ENCODE measurements at regions not wholly inside any gene's neighbourhood (a gene's known extent, or its start where the extent isn't known, plus 50 kb on each side); places are given as distances from the start of the nearest gene placed in this dataset.

GRCh38 chr10:106310596-106310995, 853.9 kb downstream of the SORCS1 start:
- Histone ChIP-seq H3K4me3 (ENCODE audit: low read length) (no peak overlapping the region), H3K27me3 (ENCODE audit: control insufficient read depth, insufficient read depth, low read length) (no peaks in the 10 kb centered on the region), H3K27ac (ENCODE audit: low read length) (no peak overlapping the region), H3K36me3 (ENCODE audit: control insufficient read depth, insufficient read depth, low read length) (no peaks in the 10 kb centered on the region), H3K9me3 (ENCODE audit: control insufficient read depth, insufficient read depth, low read length) (no peaks in the 10 kb centered on the region), H3K4me1 (ENCODE audit: control insufficient read depth, insufficient read depth, low read length) (no peaks in the 10 kb centered on the region)
- DNase-seq (ENCODE audit: low read depth, low spot score): peak; percentile 33
- WGBS (ENCODE audit: insufficient coverage, insufficient read length): no CpG with 5 or more reads among the region's 2 CpGs

GRCh38 chr10:106309376-106309775, 855.1 kb downstream of the SORCS1 start:
- no peaks in the 10 kb centered on the region for H3K4me1 ChIP-seq (ENCODE audit: control insufficient read depth, insufficient read depth, low read length)
- no peaks in the 10 kb centered on the region for H3K36me3 ChIP-seq (ENCODE audit: control insufficient read depth, insufficient read depth, low read length)
- no CpG with 5 or more reads among the region's 2 CpGs for WGBS (ENCODE audit: insufficient coverage, insufficient read length)
- H3K27ac ChIP-seq (ENCODE audit: low read length): no peak overlapping the region
- no peak overlapping the region for H3K4me3 ChIP-seq (ENCODE audit: low read length)
- H3K9me3 ChIP-seq (ENCODE audit: control insufficient read depth, insufficient read depth, low read length): no peaks in the 10 kb centered on the region
- no peak for DNase-seq (ENCODE audit: low read depth, low spot score)
- H3K27me3 ChIP-seq (ENCODE audit: control insufficient read depth, insufficient read depth, low read length): no peaks in the 10 kb centered on the region

GRCh38 chr10:106308284-106308683, 856.2 kb downstream of the SORCS1 start:
- no CpG with 5 or more reads among the region's 2 CpGs for WGBS (ENCODE audit: insufficient coverage, insufficient read length)
- Histone ChIP-seq H3K27me3 (ENCODE audit: control insufficient read depth, insufficient read depth, low read length) (no peaks in the 10 kb centered on the region), H3K27ac (ENCODE audit: low read length) (no peak overlapping the region), H3K4me1 (ENCODE audit: control insufficient read depth, insufficient read depth, low read length) (no peaks in the 10 kb centered on the region), H3K4me3 (ENCODE audit: low read length) (no peak overlapping the region), H3K36me3 (ENCODE audit: control insufficient read depth, insufficient read depth, low read length) (no peaks in the 10 kb centered on the region), H3K9me3 (ENCODE audit: control insufficient read depth, insufficient read depth, low read length) (no peaks in the 10 kb centered on the region)
- DNase-seq (ENCODE audit: low read depth, low spot score): no peak

- Histone ChIP-seq H3K4me3 (ENCODE audit: low read length) (no peak overlapping the region), H3K27ac (ENCODE audit: low read length) (no peak overlapping the region), H3K27me3 (ENCODE audit: control insufficient read depth, insufficient read depth, low read length) (no peaks in the 10 kb centered on the region), H3K36me3 (ENCODE audit: control insufficient read depth, insufficient read depth, low read length) (no peaks in the 10 kb centered on the region), H3K9me3 (ENCODE audit: control insufficient read depth, insufficient read depth, low read length) (no peaks in the 10 kb centered on the region), H3K4me1 (ENCODE audit: control insufficient read depth, insufficient read depth, low read length) (no peaks in the 10 kb centered on the region)
- WGBS (ENCODE audit: insufficient coverage, insufficient read length): no CpG with 5 or more reads among the region's 1 CpG
- DNase-seq (ENCODE audit: low read depth, low spot score): no peak
Observed at GRCh38 chr10:106304056-106304455, 860.5 kb downstream of the SORCS1 start.

- H3K4me1 ChIP-seq (ENCODE audit: control insufficient read depth, insufficient read depth, low read length): no peaks in the 10 kb centered on the region
- no peak overlapping the region for H3K4me3 ChIP-seq (ENCODE audit: low read length)
- DNase-seq (ENCODE audit: low read depth, low spot score): no peak
- H3K9me3 ChIP-seq (ENCODE audit: control insufficient read depth, insufficient read depth, low read length): no peaks in the 10 kb centered on the region
- no peak overlapping the region for H3K27ac ChIP-seq (ENCODE audit: low read length)
- no CpG with 5 or more reads among the region's 4 CpGs for WGBS (ENCODE audit: insufficient coverage, insufficient read length)
- H3K36me3 ChIP-seq (ENCODE audit: control insufficient read depth, insufficient read depth, low read length): no peaks in the 10 kb centered on the region
- no peaks in the 10 kb centered on the region for H3K27me3 ChIP-seq (ENCODE audit: control insufficient read depth, insufficient read depth, low read length)
Observed at GRCh38 chr10:106302961-106303360, 861.5 kb downstream of the SORCS1 start.

- Histone ChIP-seq H3K4me1 (ENCODE audit: control insufficient read depth, insufficient read depth, low read length) (no peaks in the 10 kb centered on the region), H3K27ac (ENCODE audit: low read length) (no peak overlapping the region), H3K4me3 (ENCODE audit: low read length) (no peak overlapping the region), H3K9me3 (ENCODE audit: control insufficient read depth, insufficient read depth, low read length) (no peaks in the 10 kb centered on the region), H3K27me3 (ENCODE audit: control insufficient read depth, insufficient read depth, low read length) (no peaks in the 10 kb centered on the region), H3K36me3 (ENCODE audit: control insufficient read depth, insufficient read depth, low read length) (no peaks in the 10 kb centered on the region)
- WGBS (ENCODE audit: insufficient coverage, insufficient read length): no CpG with 5 or more reads among the region's 1 CpG
- DNase-seq (ENCODE audit: low read depth, low spot score): no peak
Observed at GRCh38 chr10:106301146-106301545, 863.4 kb downstream of the SORCS1 start.

GRCh38 chr10:106296750-106297392, 867.6 kb downstream of the SORCS1 start:
- no CpG with 5 or more reads among the region's 3 CpGs for WGBS (ENCODE audit: insufficient coverage, insufficient read length)
- Histone ChIP-seq H3K4me3 (ENCODE audit: low read length) (no peak overlapping the region), H3K9me3 (ENCODE audit: control insufficient read depth, insufficient read depth, low read length) (no peaks in the 10 kb centered on the region), H3K27me3 (ENCODE audit: control insufficient read depth, insufficient read depth, low read length) (no peaks in the 10 kb centered on the region), H3K4me1 (ENCODE audit: control insufficient read depth, insufficient read depth, low read length) (no peaks in the 10 kb centered on the region), H3K36me3 (ENCODE audit: control insufficient read depth, insufficient read depth, low read length) (no peaks in the 10 kb centered on the region), H3K27ac (ENCODE audit: low read length) (no peak overlapping the region)
- no peak for DNase-seq (ENCODE audit: low read depth, low spot score)

- no CpG with 5 or more reads among the region's 4 CpGs for WGBS (ENCODE audit: insufficient coverage, insufficient read length)
- no peaks in the 10 kb centered on the region; the same call in 1 of the 2 replicates for H3K4me1 ChIP-seq (ENCODE audit: control insufficient read depth, insufficient read depth, low read length)
Observed at GRCh38 chr10:106284802-106285587, 879.5 kb downstream of the SORCS1 start.

GRCh38 chr10:106280896-106281460, 883.5 kb downstream of the SORCS1 start:
- no peak for DNase-seq (ENCODE audit: low read depth, low spot score)
- H3K9me3 ChIP-seq (ENCODE audit: control insufficient read depth, insufficient read depth, low read length): no peaks in the 10 kb centered on the region
- no peaks in the 10 kb centered on the region for H3K27me3 ChIP-seq (ENCODE audit: control insufficient read depth, insufficient read depth, low read length)
- no CpG with 5 or more reads among the region's 7 CpGs for WGBS (ENCODE audit: insufficient coverage, insufficient read length)
- no peak overlapping the region for H3K27ac ChIP-seq (ENCODE audit: low read length)
- no peak overlapping the region for H3K4me3 ChIP-seq (ENCODE audit: low read length)
- H3K4me1 ChIP-seq (ENCODE audit: control insufficient read depth, insufficient read depth, low read length): no peaks in the 10 kb centered on the region; the same call in 1 of the 2 replicates
- H3K36me3 ChIP-seq (ENCODE audit: control insufficient read depth, insufficient read depth, low read length): no peaks in the 10 kb centered on the region

More at GRCh38 chr10:106284802-106285587, 879.5 kb downstream of the SORCS1 start:
- H3K27ac ChIP-seq (ENCODE audit: low read length): no peak overlapping the region
- H3K9me3 ChIP-seq (ENCODE audit: control insufficient read depth, insufficient read depth, low read length): no peaks in the 10 kb centered on the region
- DNase-seq (ENCODE audit: low read depth, low spot score): no peak
- H3K27me3 ChIP-seq (ENCODE audit: control insufficient read depth, insufficient read depth, low read length): no peaks in the 10 kb centered on the region
- no peak overlapping the region for H3K4me3 ChIP-seq (ENCODE audit: low read length)
- no peaks in the 10 kb centered on the region for H3K36me3 ChIP-seq (ENCODE audit: control insufficient read depth, insufficient read depth, low read length)

GRCh38 chr10:106278383-106278782, 886.1 kb downstream of the SORCS1 start:
- no CpG with 5 or more reads among the region's 1 CpG for WGBS (ENCODE audit: insufficient coverage, insufficient read length)
- DNase-seq (ENCODE audit: low read depth, low spot score): no peak
- Histone ChIP-seq H3K27me3 (ENCODE audit: control insufficient read depth, insufficient read depth, low read length) (no peaks in the 10 kb centered on the region), H3K9me3 (ENCODE audit: control insufficient read depth, insufficient read depth, low read length) (no peaks in the 10 kb centered on the region), H3K4me1 (ENCODE audit: control insufficient read depth, insufficient read depth, low read length) (no peaks in the 10 kb centered on the region), H3K36me3 (ENCODE audit: control insufficient read depth, insufficient read depth, low read length) (no peaks in the 10 kb centered on the region), H3K27ac (ENCODE audit: low read length) (no peak overlapping the region), H3K4me3 (ENCODE audit: low read length) (no peak overlapping the region)
